ENCODE measurements at regions not wholly inside any gene's neighbourhood (a gene's known extent, or its start where the extent isn't known, plus 50 kb on each side); places are given as distances from the start of the nearest gene placed in this dataset.
"Not testable (repeated sequence)": the region's sequence is repeated elsewhere in the genome, so short reads cannot be mapped to it uniquely, and the experiment has no call there.

DNA sequence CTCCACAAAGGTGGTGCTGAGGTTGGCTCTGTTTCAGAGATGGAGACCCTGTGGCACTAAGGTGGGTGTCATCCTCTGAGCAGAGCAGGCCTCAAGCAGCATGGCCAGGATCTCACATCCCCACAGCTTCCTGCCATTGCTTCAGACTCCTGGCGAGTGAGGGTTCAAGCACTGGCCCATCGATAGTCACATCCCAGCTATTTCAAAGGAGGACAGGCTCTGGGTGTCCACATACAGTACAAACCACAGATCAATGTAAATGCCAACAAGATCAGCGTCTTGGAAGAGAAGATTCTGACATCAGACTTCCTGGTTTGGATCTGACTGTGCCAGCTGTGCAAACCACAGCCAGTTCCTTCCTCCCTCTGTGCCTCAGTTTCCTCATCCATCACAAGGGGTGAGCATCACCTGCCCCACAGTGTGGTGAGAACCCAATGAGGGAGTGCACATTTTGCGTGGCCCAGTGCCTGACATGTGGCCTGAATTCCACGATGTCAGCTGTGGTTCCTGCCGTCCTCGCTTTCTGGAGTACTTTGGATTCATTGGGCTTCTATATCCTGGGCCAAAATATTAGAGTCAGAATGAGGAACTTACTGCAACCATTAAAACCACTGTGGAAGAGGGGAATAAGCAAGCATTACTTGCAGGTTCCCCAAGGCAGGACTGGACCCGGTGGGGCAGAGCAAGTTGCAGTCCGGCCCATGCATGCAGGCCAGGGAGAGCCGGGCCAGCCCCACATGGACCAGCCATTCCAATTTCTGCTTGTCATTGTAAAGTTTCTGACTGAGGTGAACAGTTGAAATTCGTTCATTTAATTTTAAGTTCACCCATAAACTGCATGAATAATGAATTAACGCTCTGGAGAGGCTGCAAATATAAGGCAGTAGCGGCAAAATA, 236.0 kb downstream of the TTLL2 start:
- Mint-ChIP-seq H3K36me3 (peaks cover 0 to 13% (median 0%) of the 10 kb centered on the region in 3 donors), H3K27me3 (peaks cover 0 to 33% (median 6%) of the 10 kb centered on the region in 5 donors), H3K4me3 (no peak overlapping the region), H3K27ac (no peak overlapping the region), H3K4me1 (no peaks in the 10 kb centered on the region), H3K9me3 (peaks cover 0 to 22% (median 9%) of the 10 kb centered on the region in 9 donors)
- ATAC-seq = no peak
- DNase-seq = no peak
- POLR2A ChIA-PET = no interaction called here

DNA sequence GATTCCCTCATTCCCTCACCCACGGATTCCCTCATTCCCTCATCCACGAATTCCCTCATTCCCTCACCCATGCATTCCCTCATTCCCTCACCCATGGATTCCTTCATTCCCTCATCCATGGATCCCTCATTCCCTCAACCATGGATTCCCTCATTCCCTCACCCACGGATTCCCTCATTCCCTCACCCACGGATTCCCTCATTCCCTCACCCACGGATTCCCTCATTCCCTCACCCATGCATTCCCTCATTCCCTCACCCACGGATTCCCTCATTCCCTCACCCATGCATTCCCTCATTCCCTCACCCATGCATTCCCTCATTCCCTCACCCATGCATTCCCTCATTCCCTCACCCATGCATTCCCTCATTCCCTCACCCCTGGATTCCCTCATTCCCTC, 238.0 kb downstream of the TTLL2 start:
- H3K27ac Mint-ChIP-seq, H3K4me1 Mint-ChIP-seq, H3K4me3 Mint-ChIP-seq, H3K9me3 Mint-ChIP-seq, POLR2A ChIA-PET, ATAC-seq, DNase-seq, H3K36me3 Mint-ChIP-seq: not testable (repeated sequence)
- H3K27me3 Mint-ChIP-seq = peaks cover 0 to 33% (median 11%) of the 10 kb centered on the region in 5 donors

DNA sequence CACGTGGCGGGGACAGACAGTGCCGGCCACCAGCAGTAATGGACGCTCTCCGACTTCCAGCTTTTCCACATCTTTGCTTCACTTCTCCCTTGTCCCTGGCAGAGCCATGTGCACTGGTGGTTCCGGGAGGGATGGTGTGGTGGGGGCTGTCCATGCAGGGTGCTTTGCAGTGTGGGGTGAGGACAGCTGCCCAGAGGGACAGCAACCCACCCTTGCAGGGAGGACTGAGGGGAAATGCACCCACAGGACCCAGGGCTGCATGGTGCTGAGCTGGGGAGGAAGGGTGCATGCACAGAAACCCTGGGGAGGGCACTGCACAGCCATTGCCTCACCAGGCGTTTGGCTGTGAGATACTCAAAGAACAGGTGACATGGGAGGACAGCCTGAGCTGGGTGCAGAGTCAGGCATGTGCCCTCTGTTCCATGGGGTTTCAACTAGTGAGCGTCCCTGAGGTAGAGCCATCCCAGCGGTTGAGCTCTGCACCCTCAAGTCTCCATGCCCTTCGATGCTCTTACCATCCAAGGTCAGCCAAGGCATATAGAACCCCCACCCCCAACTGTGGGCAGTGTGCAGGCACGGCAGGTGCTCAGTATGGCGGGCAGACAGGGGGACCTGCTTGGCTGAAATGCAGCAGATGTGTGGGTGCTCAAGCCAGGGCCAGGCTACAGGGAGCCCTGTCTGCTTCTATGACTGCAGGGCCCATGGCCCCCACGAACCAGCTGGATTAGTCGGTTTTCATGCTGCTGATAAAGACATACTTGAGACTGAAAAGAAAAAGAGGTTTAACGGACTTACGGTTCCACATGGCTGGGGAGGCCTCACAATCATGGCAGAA, 239.7 kb downstream of the TTLL2 start:
- Mint-ChIP-seq H3K27ac (no peak overlapping the region), H3K27me3 (peaks cover 0 to 32% (median 11%) of the 10 kb centered on the region in 5 donors), H3K9me3 (peaks cover 0 to 5% (median 0%) of the 10 kb centered on the region in 9 donors), H3K4me3 (no peak overlapping the region), H3K36me3 (no peaks in the 10 kb centered on the region), H3K4me1 (no peaks in the 10 kb centered on the region)
- DNase-seq (no peak), ATAC-seq (no peak)
- POLR2A ChIA-PET = no interaction called here

DNA sequence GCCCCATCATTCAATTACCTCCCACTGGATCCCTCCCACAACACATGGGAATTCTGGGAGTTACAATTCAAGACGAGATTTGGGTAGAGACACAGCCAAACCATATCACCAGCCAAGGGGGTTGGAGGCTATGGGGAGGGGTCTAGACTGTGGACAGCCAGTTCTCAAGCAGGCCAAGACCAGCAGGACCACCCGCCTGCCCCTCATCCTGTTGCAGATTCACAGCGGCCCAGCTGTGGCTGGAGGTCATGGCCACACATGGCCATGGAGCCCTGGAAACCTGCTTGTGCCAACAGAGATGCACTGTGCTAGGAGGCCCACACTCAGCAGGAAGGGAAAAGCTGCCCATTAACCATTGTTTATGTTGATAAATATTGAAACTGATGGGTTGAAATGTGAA, 240.5 kb downstream of the TTLL2 start:
- no peak for DNase-seq
- no peak overlapping the region for H3K27ac Mint-ChIP-seq
- peaks cover 2 to 25% (median 11%) of the 10 kb centered on the region in 5 donors for H3K27me3 Mint-ChIP-seq
- POLR2A ChIA-PET = no interaction called here
- no peaks in the 10 kb centered on the region for H3K36me3 Mint-ChIP-seq
- no peak overlapping the region for H3K4me3 Mint-ChIP-seq
- H3K4me1 Mint-ChIP-seq = no peaks in the 10 kb centered on the region
- no peak for ATAC-seq
- peaks cover 0 to 2% (median 0%) of the 10 kb centered on the region in 9 donors for H3K9me3 Mint-ChIP-seq

DNA sequence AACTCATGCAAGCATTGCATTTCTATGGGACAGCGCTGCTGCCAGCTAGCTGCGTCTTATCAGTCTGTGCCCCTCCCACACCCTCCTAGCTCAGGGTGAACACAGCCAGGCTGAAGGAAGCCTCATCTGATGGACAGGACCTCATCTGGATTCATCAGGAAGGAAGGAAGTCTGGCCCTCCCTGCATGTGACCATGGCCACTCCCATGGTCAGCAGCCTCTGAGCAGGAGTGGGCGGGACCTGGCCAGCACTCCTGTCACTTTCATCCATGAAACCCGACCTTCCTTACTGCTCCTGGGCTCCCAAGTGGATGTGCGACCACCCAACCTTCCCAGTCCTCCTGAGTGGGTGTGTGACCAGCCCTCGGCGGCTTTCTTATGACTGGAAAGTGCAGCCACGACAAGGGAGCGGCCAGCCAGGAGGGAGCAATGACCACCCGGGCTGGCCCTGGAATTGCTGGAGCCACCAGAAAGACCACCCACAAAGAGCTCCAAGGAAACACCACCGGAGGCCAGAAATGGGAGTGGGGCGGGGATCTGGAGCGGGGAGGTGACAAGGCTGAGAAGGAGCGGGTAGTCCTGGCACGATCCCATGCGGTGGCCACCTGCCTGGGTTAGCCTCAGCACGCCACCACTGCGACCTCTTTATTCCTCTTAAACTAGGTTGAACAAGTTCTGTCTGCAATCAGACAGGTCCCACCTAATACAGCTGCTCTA, 241.2 kb downstream of the TTLL2 start:
- peak overlapping the region in 1 of 10 donors; percentile 53 for H3K27ac Mint-ChIP-seq
- no peaks in the 10 kb centered on the region for H3K4me1 Mint-ChIP-seq
- peaks cover 0 to 2% (median 0%) of the 10 kb centered on the region in 9 donors for H3K9me3 Mint-ChIP-seq
- no peak for ATAC-seq
- no peak for DNase-seq
- no peaks in the 10 kb centered on the region for H3K36me3 Mint-ChIP-seq
- no peak overlapping the region for H3K4me3 Mint-ChIP-seq
- POLR2A ChIA-PET = no interaction called here
- H3K27me3 Mint-ChIP-seq = peaks cover 2 to 21% (median 12%) of the 10 kb centered on the region in 5 donors

DNA sequence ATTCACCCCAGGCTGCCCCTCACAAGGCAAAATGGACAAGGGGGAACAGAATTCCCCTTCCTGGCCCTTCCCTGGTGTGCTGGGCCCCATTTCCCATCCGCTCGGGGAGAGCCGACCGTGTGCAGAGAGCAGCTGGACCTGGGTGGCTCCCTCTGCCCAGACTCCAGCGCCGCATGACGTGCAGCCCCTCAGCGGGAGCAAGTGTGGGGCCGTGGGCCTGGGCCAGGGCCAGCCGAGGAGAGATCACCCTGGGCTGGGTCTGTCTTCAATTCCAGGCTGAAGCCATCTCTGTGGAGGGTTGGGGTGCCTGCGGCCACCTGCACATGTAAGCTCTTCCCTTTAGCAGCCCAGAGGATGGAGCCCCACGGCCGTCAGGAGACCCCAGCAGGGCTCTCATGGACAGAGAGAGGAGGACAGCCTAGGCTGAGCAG, 241.8 kb downstream of the TTLL2 start:
- H3K27me3 Mint-ChIP-seq = peaks cover 2 to 21% (median 12%) of the 10 kb centered on the region in 5 donors
- POLR2A ChIA-PET = no interaction called here

DNA sequence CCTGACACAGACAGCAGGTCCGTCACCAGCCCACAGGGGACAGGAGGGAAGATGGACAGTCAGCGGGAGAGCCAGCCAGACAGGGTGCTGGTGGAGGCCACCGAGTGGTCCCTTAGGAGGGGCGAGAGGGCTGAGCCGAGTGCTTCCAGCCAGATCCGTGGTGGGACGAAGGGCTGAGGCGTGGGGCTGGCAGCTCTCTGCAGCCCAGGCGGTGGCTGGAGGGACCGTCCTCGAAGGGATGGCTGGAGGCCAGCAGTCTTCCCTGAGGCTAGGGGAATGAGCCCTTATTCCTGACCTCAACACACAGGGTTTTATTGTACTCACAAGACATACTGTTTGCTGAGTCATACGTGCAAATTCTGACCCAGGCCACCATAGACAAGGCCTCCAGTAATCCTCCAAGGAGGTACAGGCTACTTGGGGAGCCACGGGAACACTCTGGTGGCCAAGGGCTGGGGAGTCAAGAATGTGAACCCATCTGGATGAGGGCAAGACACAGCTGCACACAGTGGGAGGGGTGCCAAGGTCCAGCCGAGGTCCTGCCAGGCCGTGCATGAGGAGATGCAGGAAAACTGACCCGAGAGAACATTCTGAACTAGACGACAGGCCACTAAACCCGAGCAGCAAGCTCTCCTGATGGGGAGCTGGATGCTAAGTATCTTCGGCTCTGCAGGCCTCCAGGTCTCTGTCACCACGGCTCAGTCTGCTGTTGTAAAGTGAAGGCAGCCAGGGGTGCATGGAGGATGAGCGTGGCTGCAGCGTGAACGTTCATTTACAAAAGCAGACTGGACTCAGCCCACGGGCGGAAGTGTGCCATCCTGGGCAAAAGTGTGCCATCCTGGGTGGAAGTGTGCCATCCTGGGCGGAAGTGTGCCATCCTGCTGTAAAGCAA, 242.5 kb downstream of the TTLL2 start:
- Mint-ChIP-seq H3K4me3 (no peak overlapping the region), H3K27ac (no peak overlapping the region), H3K36me3 (no peaks in the 10 kb centered on the region), H3K9me3 (peaks cover 0 to 2% (median 0%) of the 10 kb centered on the region in 9 donors), H3K4me1 (no peaks in the 10 kb centered on the region), H3K27me3 (peaks cover 2 to 21% (median 12%) of the 10 kb centered on the region in 5 donors)
- ATAC-seq (no peak), DNase-seq (no peak)
- POLR2A ChIA-PET = no interaction called here

More for the DNA sequence above, 241.8 kb downstream of the TTLL2 start:
- Mint-ChIP-seq H3K4me1 (no peaks in the 10 kb centered on the region), H3K9me3 (peaks cover 0 to 2% (median 0%) of the 10 kb centered on the region in 9 donors), H3K27ac (no peak overlapping the region), H3K4me3 (no peak overlapping the region), H3K36me3 (no peaks in the 10 kb centered on the region)
- DNase-seq (no peak), ATAC-seq (no peak)

DNA sequence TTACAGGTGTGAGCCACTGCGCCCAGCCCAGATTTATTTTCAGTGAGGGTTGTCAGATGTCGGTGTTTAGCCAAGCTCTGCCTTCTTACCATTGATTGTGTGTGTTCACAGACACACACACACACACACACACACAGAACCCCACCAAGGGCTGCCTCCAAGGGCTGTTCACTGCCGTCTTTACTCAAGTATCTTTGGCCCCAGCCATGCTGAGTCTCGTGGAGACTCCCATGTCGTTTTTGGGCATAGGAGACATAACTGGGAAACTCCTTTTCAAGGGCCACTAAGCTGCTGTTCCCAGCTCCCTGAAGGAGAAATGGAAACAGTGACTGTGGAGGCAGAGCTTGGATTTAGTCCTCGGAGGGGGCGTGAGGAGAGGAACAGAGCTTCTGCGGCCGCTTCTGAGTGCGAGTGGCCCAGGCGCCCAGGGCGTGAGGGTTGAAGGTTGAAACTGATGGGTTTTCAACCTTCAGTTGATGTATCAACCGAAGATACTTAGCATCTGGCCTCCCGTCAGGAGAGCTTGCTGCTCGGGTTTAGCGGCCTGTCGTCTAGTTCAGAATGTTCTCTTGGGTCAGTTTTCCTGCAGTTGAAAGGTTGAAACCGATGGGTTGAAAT, 243.6 kb downstream of the TTLL2 start:
- ATAC-seq (no peak), DNase-seq (no peak)
- Mint-ChIP-seq H3K36me3 (no peaks in the 10 kb centered on the region), H3K9me3 (peaks cover 0 to 2% (median 0%) of the 10 kb centered on the region in 9 donors), H3K4me3 (no peak overlapping the region), H3K27ac (no peak overlapping the region), H3K27me3 (peaks cover 2 to 20% (median 12%) of the 10 kb centered on the region in 5 donors), H3K4me1 (no peaks in the 10 kb centered on the region)
- POLR2A ChIA-PET = no interaction called here

DNA sequence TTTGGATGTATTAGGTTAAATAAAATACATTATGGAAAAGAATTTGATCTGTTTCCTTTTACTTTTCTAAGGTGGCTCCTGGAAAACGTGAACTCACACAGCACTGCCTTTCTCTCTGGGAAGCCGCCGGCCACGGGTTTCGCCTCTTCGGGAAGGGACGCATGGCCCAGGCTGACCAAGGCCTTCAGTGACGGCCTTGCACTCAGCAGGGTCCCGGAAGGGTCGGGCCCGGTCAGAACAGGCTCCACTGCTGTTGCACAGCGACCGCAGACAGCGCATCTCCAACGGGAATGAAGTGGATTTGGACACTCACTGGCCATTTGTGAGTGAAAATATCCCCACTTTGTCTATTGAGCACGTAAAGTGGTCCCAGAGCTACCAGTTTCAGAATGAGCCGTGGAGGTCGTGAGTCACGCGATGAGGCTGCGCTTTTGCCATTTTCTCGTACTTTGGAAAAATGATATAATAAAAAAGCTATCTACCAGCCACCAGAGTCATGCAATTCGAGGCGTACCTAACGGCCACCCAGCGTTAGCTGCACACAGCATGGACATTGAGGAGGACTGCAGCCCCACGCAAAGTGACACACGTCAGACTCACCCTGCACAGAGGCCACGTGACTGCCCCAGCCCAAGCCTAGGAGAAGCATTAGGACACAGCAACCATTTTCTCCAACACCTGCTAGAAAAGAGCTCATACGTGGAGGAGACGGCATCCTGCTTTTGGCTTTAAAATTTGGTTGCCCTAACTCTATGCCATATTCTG, 244.3 kb downstream of the TTLL2 start:
- H3K4me3 Mint-ChIP-seq = no peak overlapping the region
- ATAC-seq (no peak), DNase-seq (no peak)
- no peaks in the 10 kb centered on the region for H3K36me3 Mint-ChIP-seq
- H3K9me3 Mint-ChIP-seq = no peaks in the 10 kb centered on the region
- H3K27me3 Mint-ChIP-seq = peaks cover 2 to 16% (median 7%) of the 10 kb centered on the region in 5 donors
- POLR2A ChIA-PET = no interaction called here
- no peaks in the 10 kb centered on the region for H3K4me1 Mint-ChIP-seq
- H3K27ac Mint-ChIP-seq = no peak overlapping the region

DNA sequence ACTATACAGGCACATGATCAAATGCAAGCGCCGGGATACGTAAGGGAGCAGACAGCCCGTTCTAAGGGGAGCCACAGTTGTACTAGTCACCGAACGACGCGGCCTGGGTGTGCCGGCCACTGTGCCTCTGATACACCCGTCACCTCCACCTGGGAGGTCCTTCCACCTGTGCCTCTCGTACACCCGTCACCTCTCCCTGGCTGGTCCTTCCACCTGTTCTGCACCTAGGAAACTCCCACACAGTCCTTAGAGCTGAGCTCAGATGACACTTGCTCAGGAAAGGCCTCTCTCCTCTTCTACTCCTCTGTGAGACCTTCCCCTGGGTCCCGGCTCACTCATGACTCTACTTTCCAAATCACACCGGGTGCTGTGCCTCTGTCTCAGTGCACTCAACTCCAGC, 245.0 kb downstream of the TTLL2 start:
- Mint-ChIP-seq H3K27me3 (peaks cover 2 to 12% (median 3%) of the 10 kb centered on the region in 5 donors), H3K27ac (no peak overlapping the region), H3K4me1 (no peaks in the 10 kb centered on the region), H3K4me3 (no peak overlapping the region), H3K36me3 (no peaks in the 10 kb centered on the region), H3K9me3 (no peaks in the 10 kb centered on the region)
- POLR2A ChIA-PET = no interaction called here
- DNase-seq (no peak), ATAC-seq (no peak)

Data from naive thymus-derived CD8-positive, alpha-beta T cell (primary cell).